DOHH2 (cell line): ENCODE measurements at regions not wholly inside any gene's neighbourhood (a gene's known extent, or its start where the extent isn't known, plus 50 kb on each side); places are given as distances from the start of the nearest gene placed in this dataset.

ENCODE experiments used
- H3F3A ChIP-seq: fragments of 200-600 bp; sonication (generic), shearing (Covaris generic); 2 replicates; pipeline ENCODE4 v1.6.0; 2016; ENCODE audit warnings: antibody characterized with exemption, mild to moderate bottlenecking; ENCODE audit not compliant: control insufficient read depth, insufficient read depth
- H3K27ac ChIP-seq: fragments of 200-600 bp; sonication (generic); 2 replicates; pipeline ENCODE4 v1.5.1; 2014; ENCODE audit warnings: low read depth, mild to moderate bottlenecking, low read length, moderate library complexity
- H3K27me3 ChIP-seq: fragments of 200-600 bp; sonication (generic); 2 replicates; pipeline ENCODE4 v1.6.1; 2014; ENCODE audit warnings: mild to moderate bottlenecking, low read length, mixed read lengths; ENCODE audit not compliant: control insufficient read depth
- H3K36me3 ChIP-seq: fragments of 200-600 bp; sonication (generic); 2 replicates; pipeline ENCODE4 v1.6.1; 2014; ENCODE audit warnings: mild to moderate bottlenecking, low read length, moderate library complexity, mixed read lengths; ENCODE audit not compliant: control insufficient read depth
- H3K4me1 ChIP-seq: fragments of 200-600 bp; sonication (generic); 2 replicates; pipeline ENCODE4 v1.6.1; 2014; ENCODE audit warnings: mild to moderate bottlenecking, low read length, mixed read lengths; ENCODE audit not compliant: control insufficient read depth
- H3K4me2 ChIP-seq: fragments of 200-600 bp; sonication (generic); 2 replicates; pipeline ENCODE4 v1.6.0; 2014; ENCODE audit warnings: mild to moderate bottlenecking, low read length, moderate library complexity
- H3K4me3 ChIP-seq: fragments of 200-600 bp; sonication (generic); 2 replicates; pipeline ENCODE4 v1.5.1; 2014; ENCODE audit warnings: mild to moderate bottlenecking, low read length, mixed read lengths
- H3K79me2 ChIP-seq: fragments of 200-600 bp; sonication (generic); 2 replicates; pipeline ENCODE4 v1.6.1; 2014; ENCODE audit warnings: mild to moderate bottlenecking, low read length, mixed read lengths; ENCODE audit not compliant: control insufficient read depth
- H3K9me2 ChIP-seq: fragments of 200-600 bp; sonication (generic); replicated peaks from 2 replicates; pipeline ENCODE4 v1.6.1; 2014; ENCODE audit warnings: mild to moderate bottlenecking, low read length, mixed read lengths; ENCODE audit not compliant: control insufficient read depth
- H3K9me3 ChIP-seq: fragments of 200-600 bp; sonication (generic); 2 replicates; pipeline ENCODE4 v1.6.1; 2014; ENCODE audit warnings: antibody characterized with exemption, low read length, mixed read lengths; ENCODE audit not compliant: control insufficient read depth, insufficient read depth
- H4K20me1 ChIP-seq: fragments of 200-600 bp; sonication (generic); 2 replicates; pipeline ENCODE4 v1.6.0; 2014; ENCODE audit warnings: low read depth, mild to moderate bottlenecking, antibody characterized with exemption, low read length, moderate library complexity; ENCODE audit not compliant: control insufficient read depth, insufficient read depth
- EZH2phosphoT487 ChIP-seq: fragments of 200-600 bp; sonication (generic); IDR thresholded peaks from 2 replicates; pipeline ENCODE4 v1.6.1; 2017; ENCODE audit warnings: borderline replicate concordance, mild to moderate bottlenecking, antibody characterized with exemption, low read length, moderate library complexity, mixed read lengths
- TF ChIP-seq, protein P1 (sequence below): fragments of 200-600 bp; sonication (generic); IDR thresholded peaks from one replicate; pipeline ENCODE4 v1.5.1; 2014; ENCODE audit warnings: antibody characterized with exemption, mild to moderate bottlenecking, low read depth, low read length; ENCODE audit not compliant: poor library complexity, severe bottlenecking

DNA sequence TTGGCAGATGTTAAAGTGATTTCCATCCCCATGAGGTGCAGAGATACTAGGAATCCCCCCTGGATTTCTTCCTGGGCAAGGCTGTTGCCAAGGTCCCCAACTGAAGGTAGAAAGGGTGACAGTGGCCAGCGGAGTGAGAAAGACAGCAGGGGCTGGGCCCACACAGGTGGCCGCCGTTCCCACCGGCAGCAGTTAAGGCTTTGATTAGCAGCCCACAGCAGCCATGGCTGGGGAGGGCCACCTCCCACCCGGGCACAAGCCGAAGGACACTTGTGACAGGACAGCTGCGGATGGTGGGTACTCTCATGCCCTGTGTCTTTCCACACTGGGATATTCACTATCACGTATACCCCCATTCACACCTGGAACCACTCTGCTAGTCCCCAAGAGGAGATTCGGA lies 63.9 kb upstream of the CDYL start:
- no peak overlapping the region for H3K27ac ChIP-seq
- H3K4me1 ChIP-seq: no peaks in the 10 kb centered on the region
- H3K4me3 ChIP-seq: no peak overlapping the region
- no peaks in the 10 kb centered on the region for H3K79me2 ChIP-seq
- TF ChIP-seq, protein P1, sequence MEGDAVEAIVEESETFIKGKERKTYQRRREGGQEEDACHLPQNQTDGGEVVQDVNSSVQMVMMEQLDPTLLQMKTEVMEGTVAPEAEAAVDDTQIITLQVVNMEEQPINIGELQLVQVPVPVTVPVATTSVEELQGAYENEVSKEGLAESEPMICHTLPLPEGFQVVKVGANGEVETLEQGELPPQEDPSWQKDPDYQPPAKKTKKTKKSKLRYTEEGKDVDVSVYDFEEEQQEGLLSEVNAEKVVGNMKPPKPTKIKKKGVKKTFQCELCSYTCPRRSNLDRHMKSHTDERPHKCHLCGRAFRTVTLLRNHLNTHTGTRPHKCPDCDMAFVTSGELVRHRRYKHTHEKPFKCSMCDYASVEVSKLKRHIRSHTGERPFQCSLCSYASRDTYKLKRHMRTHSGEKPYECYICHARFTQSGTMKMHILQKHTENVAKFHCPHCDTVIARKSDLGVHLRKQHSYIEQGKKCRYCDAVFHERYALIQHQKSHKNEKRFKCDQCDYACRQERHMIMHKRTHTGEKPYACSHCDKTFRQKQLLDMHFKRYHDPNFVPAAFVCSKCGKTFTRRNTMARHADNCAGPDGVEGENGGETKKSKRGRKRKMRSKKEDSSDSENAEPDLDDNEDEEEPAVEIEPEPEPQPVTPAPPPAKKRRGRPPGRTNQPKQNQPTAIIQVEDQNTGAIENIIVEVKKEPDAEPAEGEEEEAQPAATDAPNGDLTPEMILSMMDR: no peak
- no peaks in the 10 kb centered on the region for H3K9me2 ChIP-seq
- no peak overlapping the region for H3K4me2 ChIP-seq
- H3K27me3 ChIP-seq: no peaks in the 10 kb centered on the region
- H3K9me3 ChIP-seq: no peaks in the 10 kb centered on the region
- no peaks in the 10 kb centered on the region for H4K20me1 ChIP-seq
- no peaks in the 10 kb centered on the region for H3K36me3 ChIP-seq
- H3F3A ChIP-seq: no peaks in the 10 kb centered on the region

DNA sequence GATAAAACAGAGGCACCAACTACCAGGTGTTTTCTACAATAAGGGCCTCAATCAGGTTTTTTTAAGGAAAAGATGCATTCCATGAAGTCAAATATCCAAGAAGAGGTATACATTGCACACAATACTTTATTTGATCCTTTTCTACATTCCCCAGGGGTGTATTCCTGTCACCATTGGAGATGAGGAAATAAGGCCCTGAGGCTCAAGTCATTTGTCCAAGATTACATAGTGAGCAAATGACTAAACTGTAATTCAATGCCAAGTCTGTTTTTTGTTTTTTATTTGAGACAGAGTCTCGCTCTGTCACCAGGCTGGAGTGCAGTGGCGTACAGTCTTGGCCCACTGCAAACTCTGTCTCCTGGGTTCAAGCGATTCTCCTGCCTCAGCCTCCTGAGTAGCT lies 69.2 kb upstream of the CDYL start:
- no peak overlapping the region for H3K4me2 ChIP-seq
- H3F3A ChIP-seq: no peaks in the 10 kb centered on the region
- H3K27ac ChIP-seq: no peak overlapping the region
- no peaks in the 10 kb centered on the region for H3K9me2 ChIP-seq
- H3K4me3 ChIP-seq: no peak overlapping the region
- no peaks in the 10 kb centered on the region for H3K4me1 ChIP-seq
- H3K9me3 ChIP-seq: no peaks in the 10 kb centered on the region
- no peaks in the 10 kb centered on the region for H4K20me1 ChIP-seq
- no peak for TF ChIP-seq EZH2phosphoT487
- TF ChIP-seq, protein P1: no peak
- no peaks in the 10 kb centered on the region for H3K36me3 ChIP-seq
- no peaks in the 10 kb centered on the region for H3K27me3 ChIP-seq
- H3K79me2 ChIP-seq: no peaks in the 10 kb centered on the region

DNA sequence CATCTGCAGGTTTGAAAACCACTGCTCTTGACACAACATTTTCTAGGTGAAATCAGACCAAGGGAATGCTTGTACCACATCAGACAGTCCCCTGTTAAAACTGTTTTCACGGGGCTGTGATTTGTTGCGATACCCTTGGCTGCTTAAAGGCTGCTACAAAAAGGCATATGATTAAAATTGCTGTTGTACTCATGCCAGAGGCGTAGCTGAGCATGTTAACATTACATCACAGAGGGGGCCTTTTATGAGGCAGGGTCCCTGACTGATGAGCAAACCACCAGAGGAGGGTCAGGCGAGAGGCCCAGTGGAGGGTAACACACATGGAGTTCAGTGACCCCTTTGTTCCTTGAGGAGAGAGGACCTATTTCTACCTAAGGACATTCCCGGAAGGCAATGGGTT lies 70.4 kb upstream of the CDYL start:
- Histone ChIP-seq H3F3A (no peaks in the 10 kb centered on the region), H3K4me1 (no peaks in the 10 kb centered on the region), H3K27me3 (no peaks in the 10 kb centered on the region), H3K36me3 (no peaks in the 10 kb centered on the region), H3K79me2 (no peaks in the 10 kb centered on the region), H3K4me3 (no peak overlapping the region), H3K9me2 (no peaks in the 10 kb centered on the region), H3K27ac (no peak overlapping the region), H3K4me2 (no peak overlapping the region), H4K20me1 (no peaks in the 10 kb centered on the region), H3K9me3 (no peaks in the 10 kb centered on the region)
- TF ChIP-seq, protein P1: no peak
- TF ChIP-seq EZH2phosphoT487: no peak

DNA sequence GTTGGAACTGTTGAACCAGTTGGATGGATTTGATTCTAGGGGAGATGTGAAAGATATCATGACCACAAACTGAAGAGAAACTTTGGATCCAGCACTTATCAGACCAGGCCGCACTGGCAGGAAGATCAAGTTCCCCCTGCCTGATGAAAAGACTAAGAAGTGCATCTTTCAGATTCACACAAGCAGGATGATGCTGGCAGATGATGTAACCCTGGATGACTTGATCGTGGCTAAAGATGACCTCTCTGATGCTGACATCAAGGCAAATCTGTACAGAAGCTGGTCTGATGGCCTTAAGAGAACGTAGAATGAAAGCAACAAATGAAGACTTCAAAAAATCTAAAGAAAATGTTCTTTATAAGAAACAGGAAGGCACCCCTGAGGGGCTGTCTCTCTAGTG lies 72.8 kb upstream of the CDYL start:
- no peaks in the 10 kb centered on the region for H4K20me1 ChIP-seq
- H3K9me3 ChIP-seq: no peaks in the 10 kb centered on the region
- H3K4me2 ChIP-seq: no peak overlapping the region
- no peak overlapping the region for H3K4me3 ChIP-seq
- H3K27me3 ChIP-seq: no peaks in the 10 kb centered on the region
- H3K27ac ChIP-seq: no peak overlapping the region
- no peaks in the 10 kb centered on the region for H3K4me1 ChIP-seq
- TF ChIP-seq EZH2phosphoT487: no peak
- TF ChIP-seq, protein P1: no peak
- no peaks in the 10 kb centered on the region for H3K9me2 ChIP-seq
- H3K36me3 ChIP-seq: no peaks in the 10 kb centered on the region
- H3F3A ChIP-seq: no peaks in the 10 kb centered on the region
- H3K79me2 ChIP-seq: no peaks in the 10 kb centered on the region
